ENCODE measurements at regions not wholly inside any gene's neighbourhood (a gene's known extent, or its start where the extent isn't known, plus 50 kb on each side); places are given as distances from the start of the nearest gene placed in this dataset.

GRCh38 chrX:68942104-68942503 is 113.3 kb downstream of the EFNB1 start:
- Mint-ChIP-seq H3K4me3 (no peak overlapping the region), H3K27me3 (no peaks in the 10 kb centered on the region), H3K36me3 (no peaks in the 10 kb centered on the region), H3K9me3 (no peaks in the 10 kb centered on the region), H3K4me1 (no peaks in the 10 kb centered on the region), H3K27ac (no peak overlapping the region)

DNA sequence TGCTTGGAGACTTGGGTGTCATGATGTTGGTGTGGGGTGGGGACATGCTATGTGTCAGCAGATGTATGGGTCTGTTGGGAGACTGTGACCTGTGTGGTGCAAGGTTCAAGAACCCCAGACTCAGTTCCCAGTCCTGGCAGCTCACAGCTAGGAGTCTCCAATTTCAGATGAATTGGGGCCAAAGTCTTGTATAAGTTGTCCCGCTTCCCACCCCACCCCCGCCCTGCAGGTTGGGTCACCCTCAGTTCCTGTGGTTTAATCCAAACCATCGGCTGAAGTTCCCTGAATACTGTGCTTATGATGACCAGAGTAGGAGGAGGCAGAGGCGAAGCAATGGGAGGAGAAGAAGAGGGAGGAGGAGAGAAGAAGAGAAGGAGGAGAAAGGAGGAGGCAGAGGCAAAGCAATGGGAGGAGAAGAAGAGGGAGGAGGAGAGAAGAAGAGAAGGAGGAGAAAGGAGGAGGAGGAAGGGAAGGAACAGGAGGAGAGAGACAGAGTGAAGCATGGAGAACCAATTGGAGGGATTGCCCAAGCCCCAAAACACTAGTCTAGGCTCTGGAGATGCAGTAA is 112.6 kb downstream of the EFNB1 start:
- Mint-ChIP-seq H3K27me3 (no peaks in the 10 kb centered on the region), H3K4me3 (no peak overlapping the region), H3K4me1 (no peaks in the 10 kb centered on the region), H3K9me3 (no peaks in the 10 kb centered on the region), H3K27ac (no peak overlapping the region), H3K36me3 (no peaks in the 10 kb centered on the region)

GRCh38 chrX:68940601-68941000 is 111.8 kb downstream of the EFNB1 start:
- H3K36me3 Mint-ChIP-seq = no peaks in the 10 kb centered on the region
- no peak overlapping the region for H3K4me3 Mint-ChIP-seq
- H3K4me1 Mint-ChIP-seq = peaks cover under 1% of the 10 kb centered on the region
- H3K27ac Mint-ChIP-seq = no peak overlapping the region
- H3K27me3 Mint-ChIP-seq = no peaks in the 10 kb centered on the region
- no peaks in the 10 kb centered on the region for H3K9me3 Mint-ChIP-seq

GRCh38 chrX:68939868-68940267 is 111.0 kb downstream of the EFNB1 start:
- H3K4me1 Mint-ChIP-seq = peaks cover 4% of the 10 kb centered on the region
- H3K27ac Mint-ChIP-seq = no peak overlapping the region
- H3K9me3 Mint-ChIP-seq = no peaks in the 10 kb centered on the region
- no peaks in the 10 kb centered on the region for H3K36me3 Mint-ChIP-seq
- H3K4me3 Mint-ChIP-seq = no peak overlapping the region
- H3K27me3 Mint-ChIP-seq = no peaks in the 10 kb centered on the region

GRCh38 chrX:68938244-68939004 is 109.6 kb downstream of the EFNB1 start:
- H3K4me3 Mint-ChIP-seq = no peak overlapping the region
- no peaks in the 10 kb centered on the region for H3K27me3 Mint-ChIP-seq
- H3K27ac Mint-ChIP-seq = no peak overlapping the region
- peaks cover 4% of the 10 kb centered on the region for H3K4me1 Mint-ChIP-seq
- H3K9me3 Mint-ChIP-seq = no peaks in the 10 kb centered on the region
- H3K36me3 Mint-ChIP-seq = no peaks in the 10 kb centered on the region

DNA sequence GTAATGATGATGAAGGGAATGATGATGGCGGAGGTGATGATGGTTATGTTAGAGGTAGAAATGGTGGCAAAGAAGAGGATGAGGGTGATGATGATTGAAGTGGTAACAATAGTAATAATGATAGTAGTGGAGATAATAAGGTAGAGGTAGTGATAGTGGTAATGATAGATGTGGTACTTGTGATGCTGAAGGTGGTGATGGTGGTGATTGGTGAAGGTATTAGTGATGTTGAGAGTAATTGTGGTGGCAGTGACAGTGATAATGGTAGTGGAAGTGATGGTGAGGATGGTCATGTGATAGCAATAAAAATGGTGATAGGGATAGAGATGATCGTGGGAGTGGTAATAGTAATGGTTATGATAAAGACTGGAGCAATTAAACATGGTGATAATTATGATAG is 108.8 kb downstream of the EFNB1 start:
- H3K4me3 Mint-ChIP-seq = no peak overlapping the region
- H3K27ac Mint-ChIP-seq = no peak overlapping the region
- H3K36me3 Mint-ChIP-seq = no peaks in the 10 kb centered on the region
- H3K9me3 Mint-ChIP-seq = no peaks in the 10 kb centered on the region
- H3K4me1 Mint-ChIP-seq = peaks cover 4% of the 10 kb centered on the region
- H3K27me3 Mint-ChIP-seq = no peaks in the 10 kb centered on the region

GRCh38 chrX:68936608-68937007 is 107.8 kb downstream of the EFNB1 start:
- Mint-ChIP-seq H3K4me3 (no peak overlapping the region), H3K4me1 (peaks cover 4% of the 10 kb centered on the region), H3K27me3 (no peaks in the 10 kb centered on the region), H3K27ac (no peak overlapping the region), H3K36me3 (no peaks in the 10 kb centered on the region), H3K9me3 (no peaks in the 10 kb centered on the region)

- Mint-ChIP-seq H3K9me3 (no peaks in the 10 kb centered on the region), H3K27me3 (no peaks in the 10 kb centered on the region), H3K36me3 (no peaks in the 10 kb centered on the region), H3K4me1 (peaks cover 4% of the 10 kb centered on the region), H3K27ac (no peak overlapping the region), H3K4me3 (no peak overlapping the region)
These were observed 107.3 kb downstream of the EFNB1 start for GRCh38 chrX:68936126-68936525.

DNA sequence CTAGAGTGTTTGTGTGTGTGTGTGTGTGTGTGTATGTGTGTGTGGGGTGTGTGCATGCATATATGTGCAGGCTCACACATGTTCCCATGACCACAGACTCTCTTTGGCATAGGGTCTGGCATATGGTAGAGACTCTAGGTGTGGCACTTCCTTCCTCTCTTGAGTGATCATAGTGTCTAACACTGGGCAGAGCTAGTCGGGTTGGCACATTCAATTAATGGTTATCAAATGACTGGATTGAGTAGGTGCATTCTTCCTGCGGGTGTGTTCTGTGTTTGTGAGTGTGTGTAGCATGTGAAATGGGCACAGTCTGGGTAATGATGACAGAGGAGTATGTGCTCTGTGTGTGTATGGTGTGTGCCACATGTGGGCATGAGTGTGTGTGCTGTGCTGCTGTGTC is 106.5 kb downstream of the EFNB1 start:
- Mint-ChIP-seq H3K27me3 (no peaks in the 10 kb centered on the region), H3K9me3 (no peaks in the 10 kb centered on the region), H3K36me3 (no peaks in the 10 kb centered on the region), H3K27ac (no peak overlapping the region), H3K4me3 (no peak overlapping the region), H3K4me1 (peaks cover 4% of the 10 kb centered on the region)

DNA sequence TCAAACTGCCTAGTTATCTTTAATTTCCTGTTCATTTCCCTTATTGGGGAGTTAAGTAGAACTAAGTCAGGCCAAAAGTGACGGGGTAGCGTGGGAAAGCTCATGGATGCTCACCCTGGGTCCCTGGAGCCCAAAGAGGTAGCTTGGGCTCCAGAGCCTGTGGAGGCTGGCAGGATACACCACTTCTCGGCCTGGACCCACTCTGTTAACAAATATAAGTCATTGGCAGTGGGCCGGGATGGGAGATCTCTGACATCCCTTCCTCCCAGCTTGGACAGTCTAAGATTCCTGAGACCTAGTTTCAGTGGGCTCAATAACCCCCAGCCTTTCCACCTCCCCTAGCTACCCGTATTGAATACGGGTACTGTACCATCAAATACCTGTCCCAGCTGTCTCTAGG is 106.1 kb downstream of the EFNB1 start:
- Mint-ChIP-seq H3K9me3 (no peaks in the 10 kb centered on the region), H3K27ac (no peak overlapping the region), H3K36me3 (no peaks in the 10 kb centered on the region), H3K27me3 (no peaks in the 10 kb centered on the region), H3K4me3 (no peak overlapping the region), H3K4me1 (peaks cover 4% of the 10 kb centered on the region)

GRCh38 chrX:68934421-68934820 is 105.6 kb downstream of the EFNB1 start:
- Mint-ChIP-seq H3K36me3 (no peaks in the 10 kb centered on the region), H3K9me3 (no peaks in the 10 kb centered on the region), H3K27me3 (no peaks in the 10 kb centered on the region), H3K27ac (no peak overlapping the region), H3K4me3 (no peak overlapping the region), H3K4me1 (peaks cover 4% of the 10 kb centered on the region)

DNA sequence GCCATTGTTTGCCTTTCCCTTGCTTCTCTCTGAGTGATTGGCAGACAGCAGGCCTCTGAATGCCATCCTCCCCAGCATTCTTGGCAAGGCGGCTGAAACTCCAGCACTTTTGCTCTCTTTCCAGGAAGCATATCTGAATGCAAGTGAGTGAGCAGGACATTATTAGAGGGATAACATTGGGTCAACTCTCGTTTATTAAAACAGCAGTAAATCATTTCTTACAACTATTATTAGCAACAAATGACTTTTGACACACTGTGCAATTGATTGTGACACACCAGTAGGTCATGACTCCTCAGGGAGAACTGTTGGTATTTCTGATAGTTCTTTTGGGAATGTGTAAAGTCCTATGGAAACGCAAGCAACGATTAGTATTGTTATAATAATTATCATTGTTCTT is 103.8 kb downstream of the EFNB1 start:
- Mint-ChIP-seq H3K4me1 (peaks cover 4% of the 10 kb centered on the region), H3K36me3 (no peaks in the 10 kb centered on the region), H3K9me3 (no peaks in the 10 kb centered on the region), H3K27ac (peak overlapping the region; percentile 19), H3K27me3 (no peaks in the 10 kb centered on the region), H3K4me3 (no peak overlapping the region)

- Mint-ChIP-seq H3K9me3 (no peaks in the 10 kb centered on the region), H3K36me3 (no peaks in the 10 kb centered on the region), H3K4me3 (no peak overlapping the region), H3K27me3 (no peaks in the 10 kb centered on the region), H3K27ac (no peak overlapping the region), H3K4me1 (peaks cover 4% of the 10 kb centered on the region)
These were observed 102.5 kb downstream of the EFNB1 start for GRCh38 chrX:68931345-68931744.

DNA sequence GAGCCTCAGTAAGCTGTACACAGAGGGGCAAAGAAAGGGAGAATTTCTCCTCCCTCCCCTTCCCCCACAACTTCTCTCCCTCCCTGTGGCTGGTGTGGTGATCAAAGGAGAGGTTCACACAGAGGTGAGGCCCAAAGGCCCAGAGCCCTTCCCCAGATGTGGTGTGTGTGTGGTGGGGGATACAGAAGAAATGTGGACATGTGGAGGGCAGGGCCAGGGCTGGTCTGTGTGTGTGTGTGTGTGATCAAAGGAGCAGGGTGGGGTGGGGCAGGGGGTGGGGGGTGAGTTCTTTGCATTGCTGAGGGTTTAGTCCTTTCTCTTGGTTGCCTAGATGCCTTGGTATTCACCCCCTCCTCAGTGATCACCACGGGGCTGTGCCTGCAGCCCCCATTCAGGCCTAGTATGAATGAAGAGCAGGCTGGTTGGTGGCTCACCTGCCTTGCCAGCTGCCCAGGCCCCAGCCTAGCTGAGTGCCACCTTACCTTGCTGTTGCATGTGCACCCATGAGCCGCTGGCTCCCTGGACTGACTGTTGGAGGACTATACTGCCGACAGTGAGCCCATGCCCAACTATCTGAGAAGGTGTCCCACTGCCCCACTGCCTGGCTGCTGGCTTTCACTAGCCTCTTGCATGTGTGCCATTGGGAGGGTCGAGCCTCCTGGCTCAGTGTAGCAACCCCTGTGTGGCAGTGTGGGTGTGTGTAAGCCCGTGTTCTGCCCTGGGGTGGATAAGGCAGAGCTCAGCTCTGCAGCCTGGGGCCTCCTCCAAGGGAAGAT is 101.9 kb downstream of the EFNB1 start:
- H3K4me1 Mint-ChIP-seq = peaks cover 4% of the 10 kb centered on the region
- H3K27me3 Mint-ChIP-seq = no peaks in the 10 kb centered on the region
- no peak overlapping the region for H3K4me3 Mint-ChIP-seq
- no peaks in the 10 kb centered on the region for H3K9me3 Mint-ChIP-seq
- no peaks in the 10 kb centered on the region for H3K36me3 Mint-ChIP-seq
- no peak overlapping the region for H3K27ac Mint-ChIP-seq

GRCh38 chrX:68929332-68930150 is 100.7 kb downstream of the EFNB1 start:
- H3K4me1 Mint-ChIP-seq = no peaks in the 10 kb centered on the region
- no peaks in the 10 kb centered on the region for H3K36me3 Mint-ChIP-seq
- H3K27me3 Mint-ChIP-seq = no peaks in the 10 kb centered on the region
- H3K9me3 Mint-ChIP-seq = no peaks in the 10 kb centered on the region
- H3K4me3 Mint-ChIP-seq = no peak overlapping the region
- no peak overlapping the region for H3K27ac Mint-ChIP-seq
